ENCODE measurements at regions not wholly inside any gene's neighbourhood (a gene's known extent, or its start where the extent isn't known, plus 50 kb on each side); places are given as distances from the start of the nearest gene placed in this dataset.

DNA sequence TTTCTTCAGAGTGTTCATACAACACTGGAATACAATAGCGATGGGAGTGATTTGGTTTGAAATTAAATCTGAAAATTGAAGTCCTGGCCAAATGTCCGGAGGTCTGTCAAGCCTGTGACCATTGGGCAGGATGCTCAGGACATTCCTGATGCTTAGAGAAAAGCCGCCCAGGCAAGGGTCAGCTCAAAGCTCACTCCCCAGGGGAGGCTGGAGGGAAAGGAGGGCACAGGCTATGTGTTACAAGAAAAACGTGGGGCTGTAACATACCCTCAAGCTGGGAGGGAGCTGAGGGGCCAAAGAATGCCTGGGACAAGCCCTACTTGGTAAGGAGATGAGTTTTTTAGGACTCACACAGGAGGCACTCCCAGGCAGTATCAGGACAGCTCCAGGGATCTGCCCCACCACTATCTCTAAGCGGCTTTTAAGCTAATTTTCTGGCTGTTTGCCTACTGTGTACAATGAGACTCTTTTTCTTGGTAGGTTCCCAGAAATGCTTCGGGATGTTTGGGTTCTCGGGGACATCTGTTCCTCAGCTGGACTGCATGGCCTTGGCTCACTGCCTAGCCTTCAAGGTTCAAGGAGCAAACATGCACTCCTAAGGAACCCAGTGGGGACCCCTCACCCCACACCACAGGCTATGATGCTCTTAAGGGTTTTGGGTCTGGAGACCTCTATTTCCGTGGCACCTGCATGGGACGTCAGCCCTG, 500.1 kb downstream of the BRD1 start:
- no peak overlapping the region for H3K27ac ChIP-seq
- TF ChIP-seq, protein P1, sequence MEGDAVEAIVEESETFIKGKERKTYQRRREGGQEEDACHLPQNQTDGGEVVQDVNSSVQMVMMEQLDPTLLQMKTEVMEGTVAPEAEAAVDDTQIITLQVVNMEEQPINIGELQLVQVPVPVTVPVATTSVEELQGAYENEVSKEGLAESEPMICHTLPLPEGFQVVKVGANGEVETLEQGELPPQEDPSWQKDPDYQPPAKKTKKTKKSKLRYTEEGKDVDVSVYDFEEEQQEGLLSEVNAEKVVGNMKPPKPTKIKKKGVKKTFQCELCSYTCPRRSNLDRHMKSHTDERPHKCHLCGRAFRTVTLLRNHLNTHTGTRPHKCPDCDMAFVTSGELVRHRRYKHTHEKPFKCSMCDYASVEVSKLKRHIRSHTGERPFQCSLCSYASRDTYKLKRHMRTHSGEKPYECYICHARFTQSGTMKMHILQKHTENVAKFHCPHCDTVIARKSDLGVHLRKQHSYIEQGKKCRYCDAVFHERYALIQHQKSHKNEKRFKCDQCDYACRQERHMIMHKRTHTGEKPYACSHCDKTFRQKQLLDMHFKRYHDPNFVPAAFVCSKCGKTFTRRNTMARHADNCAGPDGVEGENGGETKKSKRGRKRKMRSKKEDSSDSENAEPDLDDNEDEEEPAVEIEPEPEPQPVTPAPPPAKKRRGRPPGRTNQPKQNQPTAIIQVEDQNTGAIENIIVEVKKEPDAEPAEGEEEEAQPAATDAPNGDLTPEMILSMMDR (conservative IDR thresholded peaks at IDR 0.05) = no peak

DNA sequence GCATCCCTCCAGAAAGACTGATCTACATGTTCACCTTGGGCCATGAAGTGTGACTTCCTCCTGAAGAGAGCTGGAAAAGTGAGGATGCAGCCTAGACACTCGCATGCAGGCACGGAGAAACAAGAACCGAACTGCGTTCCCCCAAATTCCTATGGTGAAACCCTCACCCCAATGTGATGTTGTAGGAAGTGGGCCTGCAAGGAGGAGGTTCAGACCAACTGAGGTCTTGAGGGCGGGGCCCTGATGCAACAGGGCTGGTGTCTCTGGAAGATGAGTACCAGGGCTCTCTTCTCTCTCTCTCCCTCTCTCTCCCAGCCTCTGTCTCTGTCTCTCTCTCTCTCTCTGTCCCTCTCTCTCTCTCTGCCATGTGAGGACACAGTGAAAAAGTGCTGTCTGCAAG, 501.1 kb downstream of the BRD1 start:
- TF ChIP-seq, protein P1 (conservative IDR thresholded peaks at IDR 0.05) = no peak
- H3K27ac ChIP-seq = no peak overlapping the region

DNA sequence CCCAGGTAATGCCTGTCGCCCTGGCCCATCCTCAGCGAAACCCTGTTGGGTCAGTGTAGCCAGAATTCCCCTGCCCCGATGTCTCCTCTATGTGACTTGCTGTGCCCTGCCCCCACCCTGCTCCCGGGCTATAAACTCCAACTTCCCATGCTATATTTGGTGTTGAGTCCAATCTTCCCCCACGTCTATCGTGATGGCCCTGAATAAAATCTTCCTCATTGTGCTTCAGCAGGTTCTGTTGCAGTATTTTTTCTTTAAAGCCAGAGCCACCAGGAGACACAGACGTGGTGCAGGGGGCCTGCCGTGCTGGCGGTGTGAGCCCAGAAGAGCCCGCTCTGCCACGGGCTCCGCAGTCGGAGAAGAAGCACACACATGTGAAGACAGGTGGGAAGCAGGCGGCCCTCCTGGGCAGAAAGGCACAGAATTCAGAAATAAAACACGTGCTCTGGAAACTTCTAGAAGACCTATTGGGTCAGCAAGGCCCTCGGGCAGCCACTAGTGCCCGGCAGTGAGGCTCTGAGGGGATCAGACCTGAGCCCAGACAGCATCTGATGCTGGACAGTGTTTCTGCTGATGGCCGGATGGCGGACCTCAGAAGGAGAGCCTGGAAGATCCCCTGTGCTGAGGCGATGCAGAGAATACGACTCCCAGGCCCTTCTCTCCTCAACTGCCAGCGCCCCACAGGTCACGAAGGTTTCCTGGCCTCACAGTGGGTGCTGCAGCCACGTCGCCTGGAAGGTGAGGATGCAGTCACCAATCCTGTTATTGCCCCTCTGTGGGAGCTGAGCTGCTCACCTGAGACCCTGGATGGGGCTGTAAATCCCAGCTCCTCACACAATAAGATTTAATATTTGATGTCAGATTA, 501.9 kb downstream of the BRD1 start:
- TF ChIP-seq, protein P1 (conservative IDR thresholded peaks at IDR 0.05) = no peak
- H3K27ac ChIP-seq = no peak overlapping the region

DNA sequence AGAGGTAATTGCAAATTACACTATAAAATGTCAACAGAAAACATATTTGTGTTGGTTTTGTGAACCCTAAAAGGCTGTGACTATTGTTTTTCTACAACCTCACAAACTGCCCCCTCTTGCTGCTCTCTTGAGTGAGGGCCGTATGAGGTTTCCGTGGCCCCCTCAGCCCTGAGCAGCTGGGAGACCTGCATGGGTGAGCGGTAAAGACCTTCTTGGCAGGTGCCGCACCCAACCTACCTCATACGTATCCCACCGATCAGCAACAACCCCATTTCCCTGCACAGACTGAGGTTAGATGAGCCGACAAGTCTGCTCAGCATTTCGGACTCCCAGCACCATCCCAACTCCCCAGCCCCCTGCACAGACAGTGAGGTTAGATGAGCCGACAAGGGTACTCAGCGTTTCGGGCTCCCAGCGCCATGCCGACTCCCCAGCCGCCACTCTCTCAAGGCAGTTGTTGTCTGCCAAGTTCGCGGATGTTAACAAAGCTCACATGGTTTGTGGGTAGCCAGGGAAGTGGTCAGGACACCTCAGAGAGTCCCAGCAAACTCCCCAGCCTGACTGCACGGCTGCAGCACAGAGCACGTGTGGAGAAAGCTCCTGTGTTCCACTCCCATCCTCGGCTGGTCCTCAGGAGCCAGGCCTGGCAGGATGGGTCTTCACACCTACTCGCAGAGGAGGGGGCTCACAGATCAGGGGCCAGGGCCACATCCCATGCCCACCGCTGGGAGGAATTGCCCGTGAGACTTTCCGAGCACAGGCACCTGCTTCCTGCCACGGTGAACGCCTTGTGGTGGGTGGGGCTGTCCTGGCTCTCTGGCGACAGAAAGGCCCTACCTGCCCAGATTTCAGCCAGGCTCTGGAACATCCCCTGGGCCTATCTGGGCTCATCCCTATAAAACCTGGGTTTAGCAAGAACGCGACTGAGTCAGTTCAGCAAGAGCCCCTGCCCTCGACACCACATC, 502.9 kb downstream of the BRD1 start:
- TF ChIP-seq, protein P1 (conservative IDR thresholded peaks at IDR 0.05) = no peak
- no peak overlapping the region for H3K27ac ChIP-seq

DNA sequence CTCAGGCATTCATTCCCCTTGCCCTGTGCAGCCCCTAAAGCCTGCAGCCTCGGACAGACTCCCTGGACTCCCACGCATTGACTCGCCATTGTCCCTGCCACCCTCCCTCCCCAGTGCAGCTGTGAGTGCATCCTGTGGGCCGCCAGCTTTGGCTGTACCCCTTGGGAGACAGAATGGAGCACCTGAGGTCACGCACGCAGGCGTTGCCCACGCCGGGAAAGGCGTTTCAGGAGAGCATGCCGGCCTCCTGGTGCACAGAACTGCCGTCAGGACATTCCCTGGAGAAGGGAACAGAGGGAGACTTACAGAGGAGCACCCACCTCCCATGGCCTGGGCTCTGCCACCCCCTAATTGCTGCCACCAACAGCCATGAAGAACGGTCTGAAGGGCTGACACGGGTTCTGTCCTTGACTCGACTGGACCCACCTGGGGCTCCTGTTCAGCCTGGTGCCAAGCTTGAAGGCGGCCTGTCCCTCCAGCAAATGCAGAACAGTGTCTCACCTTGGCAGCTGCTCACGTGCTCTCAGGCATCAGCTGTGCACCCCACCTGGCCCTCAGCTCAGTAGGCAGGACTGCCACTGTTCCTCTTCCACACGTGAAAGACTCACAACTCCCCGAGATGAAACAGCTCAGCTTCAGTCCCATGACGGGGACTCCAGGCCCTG, 503.8 kb downstream of the BRD1 start:
- TF ChIP-seq, protein P1 (conservative IDR thresholded peaks at IDR 0.05) = no peak
- no peak overlapping the region for H3K27ac ChIP-seq

DNA sequence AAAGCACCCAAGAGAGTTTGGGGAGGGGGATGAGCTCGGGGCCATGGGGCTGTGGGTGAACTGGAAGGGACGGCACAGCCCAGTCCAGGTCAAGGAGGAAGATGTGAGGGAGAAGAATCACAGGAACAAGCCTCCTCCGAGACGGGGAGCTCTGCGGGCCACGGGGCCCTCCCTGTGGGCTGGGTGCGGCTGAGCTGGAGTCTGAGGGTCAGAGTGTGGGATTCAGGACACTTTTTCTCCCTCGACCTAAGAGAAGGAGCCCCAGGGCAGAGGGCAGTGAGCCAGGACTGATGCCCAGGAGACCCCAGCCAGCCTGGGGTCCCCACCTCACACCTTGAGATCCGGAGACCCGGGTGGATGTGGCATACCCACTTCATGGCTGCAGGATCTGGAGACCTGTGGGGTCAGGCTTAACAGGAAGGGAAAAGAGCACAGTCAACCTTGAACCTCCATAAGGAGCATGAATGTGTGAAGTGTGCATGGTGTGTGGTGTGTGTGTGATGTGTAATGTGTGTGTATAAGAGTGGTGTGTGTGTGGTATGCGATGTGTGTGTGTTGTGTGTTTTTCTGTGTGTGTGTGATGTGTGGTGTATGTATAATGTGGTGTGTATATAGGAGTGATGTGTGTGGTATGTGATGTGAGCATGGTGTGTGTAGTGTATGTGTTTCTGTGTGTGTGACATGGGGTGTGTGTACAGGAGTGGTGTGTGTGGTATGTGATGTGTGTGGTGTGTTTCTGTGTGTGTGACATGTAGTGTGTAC, 504.6 kb downstream of the BRD1 start:
- TF ChIP-seq, protein P1 (conservative IDR thresholded peaks at IDR 0.05) = no peak
- no peak overlapping the region for H3K27ac ChIP-seq

Data from VCaP (cell line).